Neural progenitor cell (in vitro differentiated cells): ENCODE measurements at regions not wholly inside any gene's neighbourhood (a gene's known extent, or its start where the extent isn't known, plus 50 kb on each side); places are given as distances from the start of the nearest gene placed in this dataset.

Source experiments
- DNase-seq: peaks from one replicate; pipeline ENCODE4 v3.0.0-alpha.2; 2016; ENCODE audit warnings: low spot score
- H2AFZ ChIP-seq: fragments of 200-600 bp; sonication (generic); replicated peaks from 2 replicates; pipeline ENCODE4 v1.6.1; 2016; ENCODE audit warnings: antibody characterized with exemption
- H3F3A ChIP-seq: fragments of 200-600 bp; sonication (generic); 2 replicates; pipeline ENCODE4 v1.6.1; 2016; ENCODE audit warnings: antibody characterized with exemption, low read depth
- H3K27ac ChIP-seq: fragments of 200-600 bp; sonication (generic); 2 replicates; pipeline ENCODE4 v1.5.1; 2016; ENCODE audit warnings: mild to moderate bottlenecking
- H3K27me3 ChIP-seq: fragments of 200-600 bp; sonication (generic); 2 replicates; pipeline ENCODE4 v1.6.1; 2016; ENCODE audit warnings: mild to moderate bottlenecking, moderate library complexity
- H3K36me3 ChIP-seq: fragments of 200-600 bp; sonication (generic); 2 replicates; pipeline ENCODE4 v1.5.1; 2016
- H3K4me1 ChIP-seq: fragments of 200-600 bp; sonication (generic); 2 replicates; pipeline ENCODE4 v1.6.1; 2016; ENCODE audit warnings: mixed run types
- H3K4me2 ChIP-seq: fragments of 200-600 bp; sonication (generic); 2 replicates; pipeline ENCODE4 v1.6.1; 2016
- H3K4me3 ChIP-seq: fragments of 200-600 bp; sonication (generic); 2 replicates; pipeline ENCODE4 v1.5.1; 2016
- H3K79me2 ChIP-seq: fragments of 200-600 bp; sonication (generic); 2 replicates; pipeline ENCODE4 v1.6.1; 2016; ENCODE audit warnings: low read depth
- H3K9ac ChIP-seq: fragments of 200-600 bp; sonication (generic); 2 replicates; pipeline ENCODE4 v1.6.1; 2016
- H3K9me3 ChIP-seq: fragments of 200-600 bp; sonication (generic); 2 replicates; pipeline ENCODE4 v1.5.1; 2016; ENCODE audit warnings: low read depth
- H4K20me1 ChIP-seq: fragments of 200-600 bp; sonication (generic); 2 replicates; pipeline ENCODE4 v1.6.1; 2016; ENCODE audit warnings: low read depth
- H3K27ac Mint-ChIP-seq: 3 replicates; pipeline ENCODE4 v1.8.0; 2021; ENCODE audit warnings: mixed read lengths
- H3K27me3 Mint-ChIP-seq: 2 replicates; pipeline ENCODE4 v1.8.0; 2022; ENCODE audit warnings: low read depth, mild to moderate bottlenecking, inconsistent platforms, moderate library complexity, mixed read lengths; ENCODE audit not compliant: insufficient read depth
- H3K36me3 Mint-ChIP-seq: 3 replicates; pipeline ENCODE4 v1.8.0; 2021; ENCODE audit warnings: mixed read lengths
- H3K4me1 Mint-ChIP-seq: 3 replicates; pipeline ENCODE4 v1.8.0; 2021; ENCODE audit warnings: mixed read lengths
- H3K4me3 Mint-ChIP-seq: 3 replicates; pipeline ENCODE4 v1.8.0; 2021; ENCODE audit warnings: mild to moderate bottlenecking, moderate library complexity, mixed read lengths
- H3K9me3 Mint-ChIP-seq: 3 replicates; pipeline ENCODE4 v1.8.0; 2020; ENCODE audit warnings: mixed read lengths
- CTCF ChIP-seq: fragments of 200-600 bp; sonication (generic); IDR thresholded peaks from 2 replicates; pipeline ENCODE4 v1.5.1; 2017; ENCODE audit warnings: antibody characterized with exemption, mild to moderate bottlenecking
- EZH2 ChIP-seq: fragments of 200-600 bp; sonication (generic); IDR thresholded peaks from 2 replicates; pipeline ENCODE4 v1.6.1; 2017; ENCODE audit warnings: antibody characterized with exemption, mild to moderate bottlenecking, moderate library complexity
- EZH2phosphoT487 ChIP-seq: fragments of 200-600 bp; sonication (generic); IDR thresholded peaks from 2 replicates; pipeline ENCODE4 v1.6.1; 2017; ENCODE audit warnings: antibody characterized with exemption

GRCh38 chr5:56449071-56449640, 216.0 kb upstream of the ANKRD55 start:
- no peaks in the 10 kb centered on the region for H3K36me3 ChIP-seq
- H3K27ac Mint-ChIP-seq, result no peak overlapping the region

GRCh38 chr5:56447656-56448055, 214.5 kb upstream of the ANKRD55 start:
- Mint-ChIP-seq H3K4me1 (peaks cover 5% of the 10 kb centered on the region), H3K27me3 (no peaks in the 10 kb centered on the region), H3K9me3 (no peaks in the 10 kb centered on the region), H3K4me3 (no peak overlapping the region), H3K36me3 (no peaks in the 10 kb centered on the region), H3K27ac (no peak overlapping the region)
- no peak overlapping the region for H3K4me3 ChIP-seq
- no peaks in the 10 kb centered on the region for H3K36me3 ChIP-seq
- no peak overlapping the region for H3K9ac ChIP-seq
- H3K9me3 ChIP-seq, result no peaks in the 10 kb centered on the region
- TF ChIP-seq EZH2, result no peak
- no peak for TF ChIP-seq EZH2phosphoT487
- no peak for TF ChIP-seq CTCF
- H4K20me1 ChIP-seq, result no peaks in the 10 kb centered on the region
- no peak for DNase-seq
- H3K27me3 ChIP-seq, result no peaks in the 10 kb centered on the region
- no peak overlapping the region for H2AFZ ChIP-seq
- H3K27ac ChIP-seq, result no peak overlapping the region
- no peaks in the 10 kb centered on the region for H3K4me1 ChIP-seq
- no peaks in the 10 kb centered on the region for H3K79me2 ChIP-seq
- H3F3A ChIP-seq, result no peaks in the 10 kb centered on the region
- H3K4me2 ChIP-seq, result no peak overlapping the region

More at GRCh38 chr5:56449071-56449640, 216.0 kb upstream of the ANKRD55 start:
- Mint-ChIP-seq H3K27me3 (no peaks in the 10 kb centered on the region), H3K36me3 (no peaks in the 10 kb centered on the region), H3K4me3 (no peak overlapping the region), H3K9me3 (no peaks in the 10 kb centered on the region), H3K4me1 (peaks cover 5% of the 10 kb centered on the region)
- Histone ChIP-seq H3K27ac (no peak overlapping the region), H3K9ac (no peak overlapping the region), H3K4me2 (no peak overlapping the region), H3K4me1 (no peaks in the 10 kb centered on the region), H3K79me2 (no peaks in the 10 kb centered on the region), H3K4me3 (no peak overlapping the region), H2AFZ (no peak overlapping the region), H3K27me3 (no peaks in the 10 kb centered on the region), H3K9me3 (no peaks in the 10 kb centered on the region), H4K20me1 (no peaks in the 10 kb centered on the region), H3F3A (no peaks in the 10 kb centered on the region)
- DNase-seq, result no peak
- no peak for TF ChIP-seq EZH2phosphoT487
- TF ChIP-seq CTCF, result no peak
- TF ChIP-seq EZH2, result no peak

- H2AFZ ChIP-seq, result no peak overlapping the region
- no peaks in the 10 kb centered on the region for H3K36me3 ChIP-seq
- H3K4me3 ChIP-seq, result no peak overlapping the region
- no peaks in the 10 kb centered on the region for H3K27me3 ChIP-seq
- no peak overlapping the region for H3K27ac Mint-ChIP-seq
- no peaks in the 10 kb centered on the region for H3K27me3 Mint-ChIP-seq
- no peaks in the 10 kb centered on the region for H4K20me1 ChIP-seq
- H3K4me2 ChIP-seq, result no peak overlapping the region
- no peak overlapping the region for H3K9ac ChIP-seq
- no peaks in the 10 kb centered on the region for H3K9me3 Mint-ChIP-seq
- H3F3A ChIP-seq, result no peaks in the 10 kb centered on the region
- H3K79me2 ChIP-seq, result no peaks in the 10 kb centered on the region
- H3K27ac ChIP-seq, result no peak overlapping the region
- no peak for DNase-seq
- H3K4me1 ChIP-seq, result no peaks in the 10 kb centered on the region
- no peak overlapping the region for H3K4me3 Mint-ChIP-seq
- H3K9me3 ChIP-seq, result no peaks in the 10 kb centered on the region
- no peaks in the 10 kb centered on the region for H3K36me3 Mint-ChIP-seq
- TF ChIP-seq EZH2phosphoT487 (no peak), EZH2 (no peak), CTCF (no peak)
- peaks cover 5% of the 10 kb centered on the region for H3K4me1 Mint-ChIP-seq
Observed at GRCh38 chr5:56447232-56447631, 214.1 kb upstream of the ANKRD55 start.
